ENCODE measurements at regions not wholly inside any gene's neighbourhood (a gene's known extent, or its start where the extent isn't known, plus 50 kb on each side); places are given as distances from the start of the nearest gene placed in this dataset.

DNA sequence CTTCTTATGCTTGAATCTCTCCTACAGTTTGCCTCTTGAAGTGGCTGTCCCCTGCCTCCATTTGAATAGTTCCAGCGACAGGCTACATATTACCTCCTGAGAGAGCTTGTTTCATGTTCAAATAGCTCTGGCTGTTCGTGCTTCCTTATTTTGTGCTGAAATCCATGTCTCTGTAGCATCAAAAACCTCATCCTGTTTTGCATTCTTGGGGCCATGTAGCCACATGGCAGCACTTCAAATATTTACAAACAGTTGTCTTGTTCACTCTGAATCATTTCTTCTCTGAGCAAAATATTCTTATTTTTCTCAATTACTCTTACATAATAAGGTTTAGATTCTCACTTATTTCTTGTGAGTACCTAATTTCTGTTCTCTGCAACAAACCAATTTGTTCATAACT, 1243.1 kb upstream of the NXPH2 start:
- TF ChIP-seq, protein P1, sequence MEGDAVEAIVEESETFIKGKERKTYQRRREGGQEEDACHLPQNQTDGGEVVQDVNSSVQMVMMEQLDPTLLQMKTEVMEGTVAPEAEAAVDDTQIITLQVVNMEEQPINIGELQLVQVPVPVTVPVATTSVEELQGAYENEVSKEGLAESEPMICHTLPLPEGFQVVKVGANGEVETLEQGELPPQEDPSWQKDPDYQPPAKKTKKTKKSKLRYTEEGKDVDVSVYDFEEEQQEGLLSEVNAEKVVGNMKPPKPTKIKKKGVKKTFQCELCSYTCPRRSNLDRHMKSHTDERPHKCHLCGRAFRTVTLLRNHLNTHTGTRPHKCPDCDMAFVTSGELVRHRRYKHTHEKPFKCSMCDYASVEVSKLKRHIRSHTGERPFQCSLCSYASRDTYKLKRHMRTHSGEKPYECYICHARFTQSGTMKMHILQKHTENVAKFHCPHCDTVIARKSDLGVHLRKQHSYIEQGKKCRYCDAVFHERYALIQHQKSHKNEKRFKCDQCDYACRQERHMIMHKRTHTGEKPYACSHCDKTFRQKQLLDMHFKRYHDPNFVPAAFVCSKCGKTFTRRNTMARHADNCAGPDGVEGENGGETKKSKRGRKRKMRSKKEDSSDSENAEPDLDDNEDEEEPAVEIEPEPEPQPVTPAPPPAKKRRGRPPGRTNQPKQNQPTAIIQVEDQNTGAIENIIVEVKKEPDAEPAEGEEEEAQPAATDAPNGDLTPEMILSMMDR (IDR thresholded peaks at IDR 0.05) = no peak
- TF ChIP-seq POLR2AphosphoS5 (IDR thresholded peaks at IDR 0.05; ENCODE audit: low read depth, low read length) (no peak), TCF7L2 (IDR thresholded peaks at IDR 0.05; ENCODE audit: low read depth, low read length) (no peak)
